NCI-H1417 treated with DMSO at 0.1 percent for 48 hours (cell line): ENCODE measurements at regions not wholly inside any gene's neighbourhood (a gene's known extent, or its start where the extent isn't known, plus 50 kb on each side); places are given as distances from the start of the nearest gene placed in this dataset.
"Not testable (repeated sequence)": the region's sequence is repeated elsewhere in the genome, so short reads cannot be mapped to it uniquely, and the experiment has no call there.

Source experiments
- DNase-seq: peaks from one replicate; lab custom pipeline; 2025; lab: John Stamatoyannopoulos, UW

- DNase-seq: no peak
Measured at GRCh38 chr6:115873901-115874300, 186.8 kb downstream of the FRK start.

- DNase-seq: no peak
Measured at GRCh38 chr6:115870464-115870863, 190.2 kb downstream of the FRK start.

- DNase-seq: no peak
Measured at GRCh38 chr6:115865914-115866313, 194.8 kb downstream of the FRK start.

GRCh38 chr6:115863211-115863610 lies 197.5 kb downstream of the FRK start:
- DNase-seq: no peak

DNA sequence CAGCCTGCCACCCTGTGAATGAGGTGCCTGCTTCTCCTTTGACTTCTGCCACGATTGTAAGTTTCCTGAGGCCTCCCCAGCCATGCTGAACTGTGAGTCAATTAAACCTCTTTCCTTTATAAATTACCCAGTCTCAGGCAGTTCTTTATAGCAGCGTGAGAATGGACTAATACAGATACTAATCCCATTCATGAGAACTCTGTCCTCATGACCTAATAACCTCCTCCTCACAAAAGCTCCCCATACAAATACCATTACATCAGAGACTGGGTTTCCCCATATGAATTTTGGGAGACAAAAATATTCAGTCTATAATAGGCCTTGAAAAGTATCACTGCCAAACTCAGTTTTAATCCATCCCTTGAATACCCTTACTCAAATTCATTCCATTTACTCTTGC lies 199.0 kb downstream of the FRK start:
- DNase-seq: not testable (repeated sequence)

DNA sequence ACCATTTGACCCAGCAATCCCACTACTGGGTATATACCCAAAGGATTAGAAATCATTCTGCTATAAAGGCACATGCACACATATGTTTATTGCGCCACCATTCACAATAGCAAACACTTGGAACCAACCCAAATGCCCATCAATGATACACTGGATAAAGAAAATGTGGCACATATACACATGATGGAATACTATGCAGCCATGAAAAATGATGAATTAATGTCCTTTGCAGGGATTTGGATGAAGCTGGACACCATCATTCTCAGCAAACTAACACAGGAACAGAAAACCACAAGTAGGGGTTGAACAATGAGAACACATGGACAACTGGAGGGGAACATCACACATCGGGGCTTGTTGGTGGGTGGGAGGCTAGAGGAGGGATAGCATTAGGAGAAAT lies 201.1 kb downstream of the FRK start:
- not testable (repeated sequence) for DNase-seq

DNA sequence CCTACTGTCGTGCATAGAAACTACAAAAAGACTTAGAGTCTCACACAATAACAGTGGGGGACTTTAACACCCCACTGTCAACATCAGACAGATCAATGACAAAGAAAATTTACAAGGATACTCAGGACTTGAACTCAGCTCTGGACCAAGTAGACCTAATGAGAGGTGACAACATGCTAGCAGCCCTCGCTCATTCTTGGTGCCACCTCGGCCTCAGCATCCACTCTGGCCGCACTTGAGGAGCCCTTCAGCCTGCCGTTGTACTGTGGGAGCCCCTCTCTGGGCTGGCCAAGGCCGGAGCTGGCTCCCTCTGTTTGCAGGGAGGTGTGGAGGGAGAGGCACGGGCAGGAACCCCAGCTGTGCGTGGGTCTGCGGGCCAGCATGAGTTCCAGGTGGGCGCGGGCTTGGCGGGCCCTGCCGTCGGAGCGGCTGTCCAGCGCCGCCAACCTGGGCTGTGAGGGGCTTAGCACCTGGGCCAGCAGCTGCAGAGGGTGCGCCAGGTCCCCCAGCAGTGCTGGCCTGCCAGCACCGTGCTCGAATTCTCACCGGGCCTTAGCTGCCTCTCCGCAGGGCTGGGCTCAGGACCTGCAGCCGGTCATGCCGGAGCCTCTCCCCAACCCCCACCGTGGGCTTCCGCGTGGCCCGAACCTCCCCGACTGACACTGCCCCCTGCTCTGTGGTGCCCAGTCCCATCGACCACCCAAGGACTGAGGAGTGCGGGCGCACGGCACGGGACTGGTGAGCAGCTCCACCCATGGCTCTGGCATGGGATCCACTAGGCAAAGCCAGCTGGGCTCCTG lies 205.6 kb downstream of the FRK start:
- no peak for DNase-seq

DNA sequence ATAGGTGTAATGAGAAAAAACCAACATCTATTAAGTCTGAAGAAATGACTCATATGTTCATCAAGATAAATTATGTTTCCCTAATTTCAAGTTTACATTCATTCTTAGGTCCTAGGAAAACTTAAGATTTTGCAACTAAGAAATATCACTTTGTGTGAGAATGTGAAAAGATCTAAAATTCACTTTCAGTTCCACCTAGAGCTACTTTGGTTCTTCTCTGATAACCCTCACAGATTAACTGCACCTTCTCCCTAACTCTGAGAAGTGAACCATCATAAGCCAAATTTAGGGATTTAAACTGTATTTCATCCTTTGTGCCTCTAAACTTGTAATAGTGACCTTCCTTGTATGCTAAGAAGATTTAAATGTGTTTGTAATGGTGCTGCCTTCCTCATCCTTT lies 213.0 kb downstream of the FRK start:
- no peak for DNase-seq

DNA sequence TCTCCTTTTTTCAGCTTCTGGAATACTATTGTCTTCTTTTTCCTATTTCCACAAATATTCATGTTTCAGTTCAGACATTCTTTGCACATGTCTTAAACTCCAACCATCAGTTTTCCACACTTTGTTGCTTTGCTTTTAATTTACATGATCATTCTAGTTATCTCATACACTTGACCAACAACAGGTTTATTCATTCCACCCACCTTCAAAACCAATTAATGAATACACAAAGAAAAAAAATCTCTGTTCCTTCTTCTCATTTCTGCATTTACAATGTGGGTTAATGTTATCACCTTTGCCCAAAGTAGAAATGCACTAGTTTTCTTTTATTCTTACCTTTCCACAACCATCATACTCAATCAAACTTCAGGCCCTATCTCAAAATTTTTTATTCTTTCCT lies 216.7 kb downstream of the FRK start:
- no peak for DNase-seq

DNA sequence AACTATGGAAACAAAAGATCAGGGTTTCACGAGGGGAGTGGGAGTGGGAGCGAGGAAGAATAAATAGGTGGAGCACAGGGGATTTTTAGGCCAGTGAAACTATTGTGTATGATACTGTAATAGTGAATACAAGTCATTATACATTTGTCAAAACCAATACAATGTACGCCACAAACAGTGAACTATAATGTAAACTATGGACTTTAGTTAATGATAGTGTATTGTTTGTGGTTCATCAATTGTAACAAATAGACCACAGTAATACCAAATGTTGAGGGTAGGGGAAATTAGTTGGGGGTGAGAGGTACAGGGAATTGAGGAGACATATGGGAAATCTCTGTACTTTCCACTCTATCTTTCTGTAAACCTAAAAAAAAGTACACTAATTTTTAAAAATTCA lies 218.4 kb downstream of the FRK start:
- no peak for DNase-seq

GRCh38 chr6:115839583-115840181 lies 221.0 kb downstream of the FRK start:
- no peak for DNase-seq

DNA sequence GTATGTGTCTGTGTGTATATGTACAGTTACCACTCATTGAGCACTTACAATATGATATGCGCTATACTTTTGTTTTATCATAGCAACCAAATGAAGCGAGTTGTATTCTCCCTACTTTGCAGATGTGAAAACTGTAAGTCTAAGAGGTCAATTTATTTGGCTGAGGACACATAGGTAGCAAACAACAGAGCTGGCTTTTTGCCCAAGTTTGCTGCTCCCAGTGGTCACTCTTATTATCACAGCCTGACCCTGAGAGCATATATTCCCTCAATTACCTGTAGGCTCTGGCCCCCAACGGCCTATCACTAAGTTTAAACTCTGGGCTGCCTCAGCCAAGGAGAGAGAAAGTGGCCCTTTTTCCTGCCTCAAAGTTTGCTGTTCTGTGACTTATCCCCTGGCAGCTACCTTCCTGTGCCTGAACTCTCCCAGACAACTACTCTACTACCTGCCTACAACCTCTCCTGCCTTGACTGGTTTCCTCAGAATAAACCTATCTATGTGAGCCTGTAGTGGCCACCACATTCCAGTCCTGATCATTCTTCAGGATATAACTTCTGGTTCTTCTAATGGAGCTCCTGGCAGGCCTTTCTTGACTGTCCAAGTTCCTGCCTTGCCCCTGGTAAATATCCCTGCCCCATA lies 221.8 kb downstream of the FRK start:
- no peak for DNase-seq

DNA sequence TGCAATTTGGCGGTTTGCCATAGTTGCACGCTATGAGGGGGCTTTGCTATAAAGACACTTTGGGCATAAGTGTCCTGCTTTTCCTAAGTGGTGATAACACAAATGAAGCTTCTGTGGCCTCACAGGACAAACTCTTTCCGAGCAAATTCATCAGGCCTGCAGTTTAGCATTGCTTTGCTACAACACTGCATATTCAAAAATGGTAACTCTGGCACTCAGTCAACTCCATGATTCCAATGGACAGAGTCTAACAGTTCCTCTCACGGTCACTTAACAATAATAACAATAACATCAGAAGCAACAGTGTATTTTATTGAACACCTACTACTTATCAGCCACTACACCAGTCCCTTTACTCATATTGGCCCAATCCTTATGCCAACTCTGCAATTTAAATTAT lies 222.5 kb downstream of the FRK start:
- DNase-seq: no peak

- DNase-seq: not testable (repeated sequence)
Measured at GRCh38 chr6:115836374-115836773, 224.3 kb downstream of the FRK start.

DNA sequence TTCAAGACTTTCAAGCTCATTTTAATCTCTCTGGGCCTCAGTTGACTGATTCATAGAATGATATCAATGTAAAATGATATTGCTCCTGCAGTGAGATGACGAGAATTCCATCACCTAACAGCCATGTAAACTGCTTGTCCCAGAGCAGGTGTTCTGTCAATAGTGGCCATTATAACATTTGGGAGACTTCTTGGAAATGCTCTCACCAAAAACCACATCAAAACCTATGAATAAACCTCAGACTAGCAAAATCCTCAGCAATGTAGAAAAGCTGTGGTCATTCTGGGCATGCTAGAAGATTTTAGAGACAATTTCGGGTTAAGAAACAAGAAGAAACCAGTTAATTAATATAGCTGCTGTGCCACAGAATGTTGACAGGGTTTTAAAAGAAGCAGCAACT lies 225.4 kb downstream of the FRK start:
- DNase-seq: no peak

DNA sequence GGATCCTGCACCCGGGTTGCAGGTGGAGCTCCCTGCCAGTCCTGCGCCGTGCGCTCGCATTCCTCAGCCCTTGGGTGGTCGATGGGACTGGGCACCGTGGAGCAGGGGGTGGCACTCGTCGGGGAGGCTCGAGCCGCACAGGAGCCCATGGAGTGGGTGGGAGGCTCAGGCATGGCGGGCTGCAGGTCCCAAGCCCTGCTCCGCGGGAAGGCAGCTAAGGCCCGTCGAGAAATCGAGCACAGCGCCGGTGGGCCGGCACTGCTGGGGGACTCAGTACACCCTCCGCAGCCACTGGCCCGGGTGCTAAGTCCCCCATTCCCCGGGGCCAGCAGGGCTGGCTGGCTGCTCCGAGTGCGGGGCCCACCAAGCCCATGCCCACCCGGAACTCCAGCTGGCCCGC lies 226.1 kb downstream of the FRK start:
- not testable (repeated sequence) for DNase-seq

- DNase-seq: no peak
Measured at GRCh38 chr6:115832786-115833185, 227.9 kb downstream of the FRK start.

DNA sequence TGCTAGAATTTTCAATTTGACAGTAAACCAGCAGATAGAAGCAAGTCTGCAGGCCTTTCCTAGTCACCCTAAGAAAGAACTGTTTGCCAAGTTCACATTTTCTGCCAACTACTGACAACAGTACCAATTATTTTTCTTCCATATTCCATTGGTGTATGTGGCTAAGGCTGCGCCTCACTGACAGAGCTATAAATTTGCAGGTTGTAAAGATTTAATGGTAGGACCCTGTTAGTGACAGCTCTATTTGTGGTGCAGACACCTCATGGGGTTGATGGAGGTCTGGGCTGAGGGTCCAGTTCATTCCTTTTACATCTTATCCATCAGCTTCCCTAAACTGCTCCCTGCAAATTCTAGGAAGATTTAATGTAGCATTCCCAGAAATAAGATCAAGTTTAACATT lies 228.5 kb downstream of the FRK start:
- no peak for DNase-seq

DNA sequence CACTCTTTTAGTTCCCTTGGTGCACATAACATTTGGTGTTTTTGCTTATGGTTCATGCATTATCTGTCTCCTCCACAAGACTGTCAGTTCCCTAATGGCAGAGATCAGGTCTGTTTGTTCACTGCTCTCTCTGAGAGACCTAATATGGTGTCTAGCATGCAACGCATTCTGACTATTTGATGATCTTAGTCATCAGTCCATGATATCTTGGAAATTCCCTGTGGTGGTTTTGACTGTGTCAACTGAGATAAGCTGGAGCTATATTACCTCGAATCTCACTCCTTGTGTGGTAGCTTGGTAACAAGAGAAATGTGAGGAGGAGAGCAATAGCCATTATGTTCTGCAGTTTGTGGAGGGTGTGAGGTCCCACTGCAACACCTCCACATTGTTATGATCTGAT lies 229.8 kb downstream of the FRK start:
- DNase-seq: no peak

- DNase-seq: no peak
Measured at GRCh38 chr6:115821798-115822197, 238.9 kb downstream of the FRK start.

DNA sequence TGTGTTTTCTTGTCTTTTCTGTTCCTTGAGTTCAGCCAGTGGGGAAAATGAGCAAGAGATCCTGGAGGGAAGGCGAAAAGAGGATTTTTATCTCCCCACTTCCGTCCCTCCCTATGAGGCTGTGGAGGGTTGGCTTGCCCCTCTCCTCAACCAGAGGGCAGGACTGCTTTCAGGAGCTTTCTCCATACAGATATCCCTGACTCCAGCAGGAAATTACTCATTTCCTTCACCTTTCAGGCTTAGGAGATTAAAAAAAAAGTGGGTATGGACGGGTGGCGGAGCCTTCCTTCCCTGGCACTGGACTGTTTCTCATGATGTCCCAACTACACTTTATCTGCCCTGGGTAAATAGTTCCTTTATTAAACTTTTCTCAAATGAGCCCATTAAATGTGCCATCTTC lies 241.2 kb downstream of the FRK start:
- no peak for DNase-seq

- DNase-seq: no peak
Measured at GRCh38 chr6:115817161-115817560, 243.5 kb downstream of the FRK start.

- DNase-seq: no peak
Measured at GRCh38 chr6:115814907-115815306, 245.8 kb downstream of the FRK start.
